Bronchial epithelial cell (primary cell): ENCODE measurements at regions not wholly inside any gene's neighbourhood (a gene's known extent, or its start where the extent isn't known, plus 50 kb on each side); places are given as distances from the start of the nearest gene placed in this dataset.

Experiments used
- DNase-seq: peaks from one replicate; pipeline ENCODE4 v3.0.0-alpha.2; 2010; ENCODE audit warnings: low read depth
- FAIRE-seq: peaks from 2 replicates; lab custom pipeline; 2011; peaks lifted over from hg19 to GRCh38; lab: Jason Lieb, UNC
- H3K27me3 ChIP-seq: 2 replicates; pipeline ENCODE4 v1.5.1; 2011; ENCODE audit warnings: low read length; ENCODE audit not compliant: control insufficient read depth, insufficient read depth
- H3K36me3 ChIP-seq: 2 replicates; pipeline ENCODE4 v1.5.1; 2011; ENCODE audit warnings: low read length; ENCODE audit not compliant: control insufficient read depth, insufficient read depth
- H3K4me3 ChIP-seq: 2 replicates; pipeline ENCODE4 v1.5.1; 2011; ENCODE audit warnings: mild to moderate bottlenecking, low read depth, low read length, control low read depth
- TF ChIP-seq, protein P1 (sequence below): IDR thresholded peaks from 2 replicates; pipeline ENCODE4 v1.5.1; 2011; ENCODE audit warnings: mild to moderate bottlenecking, moderate library complexity, low read length, control low read depth, inconsistent platforms; ENCODE audit not compliant: insufficient read depth, severe bottlenecking

DNA sequence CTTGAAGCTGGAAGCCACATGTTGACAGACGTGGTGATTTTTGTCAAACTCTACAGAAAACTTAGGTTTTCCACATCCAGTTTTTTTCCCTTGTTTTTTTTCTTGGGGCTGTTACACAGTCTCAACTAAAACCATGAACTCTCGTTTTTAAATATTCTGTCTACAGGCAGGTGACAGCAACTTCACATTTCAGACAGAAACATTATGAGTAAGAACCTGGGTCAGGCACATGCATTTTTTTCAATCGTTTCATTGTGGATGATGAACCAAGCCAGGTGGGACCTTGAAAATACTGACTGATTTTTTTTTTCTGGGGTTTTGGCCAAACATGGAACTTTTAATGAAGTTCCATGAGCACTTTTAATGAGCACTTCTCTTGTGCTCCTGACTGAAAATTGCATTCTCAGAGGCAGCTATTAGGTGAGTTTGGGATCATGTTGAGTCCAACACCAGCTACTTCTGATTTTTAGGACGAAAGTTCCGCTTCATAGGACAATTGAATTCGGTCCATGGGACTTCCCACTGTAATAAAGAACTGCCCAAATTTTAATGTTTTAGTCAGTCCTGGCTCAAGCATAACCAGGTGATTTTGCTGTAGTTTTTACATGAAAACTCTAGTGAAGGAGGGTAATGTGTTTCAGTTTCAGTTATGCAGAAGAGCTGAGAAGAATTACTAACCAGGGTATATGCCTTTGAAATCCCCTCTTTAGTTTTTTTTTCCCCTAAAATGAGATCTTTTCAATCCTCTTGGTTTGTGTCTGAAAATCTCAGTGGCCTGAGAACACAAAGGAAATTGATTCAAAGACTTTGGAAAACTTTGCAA, 93.2 kb upstream of the ADAMTS16 start:
- Histone ChIP-seq H3K36me3 (no peaks in the 10 kb centered on the region), H3K4me3 (no peak overlapping the region), H3K27me3 (no peaks in the 10 kb centered on the region)
- no peak for DNase-seq
- TF ChIP-seq, protein P1, sequence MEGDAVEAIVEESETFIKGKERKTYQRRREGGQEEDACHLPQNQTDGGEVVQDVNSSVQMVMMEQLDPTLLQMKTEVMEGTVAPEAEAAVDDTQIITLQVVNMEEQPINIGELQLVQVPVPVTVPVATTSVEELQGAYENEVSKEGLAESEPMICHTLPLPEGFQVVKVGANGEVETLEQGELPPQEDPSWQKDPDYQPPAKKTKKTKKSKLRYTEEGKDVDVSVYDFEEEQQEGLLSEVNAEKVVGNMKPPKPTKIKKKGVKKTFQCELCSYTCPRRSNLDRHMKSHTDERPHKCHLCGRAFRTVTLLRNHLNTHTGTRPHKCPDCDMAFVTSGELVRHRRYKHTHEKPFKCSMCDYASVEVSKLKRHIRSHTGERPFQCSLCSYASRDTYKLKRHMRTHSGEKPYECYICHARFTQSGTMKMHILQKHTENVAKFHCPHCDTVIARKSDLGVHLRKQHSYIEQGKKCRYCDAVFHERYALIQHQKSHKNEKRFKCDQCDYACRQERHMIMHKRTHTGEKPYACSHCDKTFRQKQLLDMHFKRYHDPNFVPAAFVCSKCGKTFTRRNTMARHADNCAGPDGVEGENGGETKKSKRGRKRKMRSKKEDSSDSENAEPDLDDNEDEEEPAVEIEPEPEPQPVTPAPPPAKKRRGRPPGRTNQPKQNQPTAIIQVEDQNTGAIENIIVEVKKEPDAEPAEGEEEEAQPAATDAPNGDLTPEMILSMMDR, result no peak
- no peak for FAIRE-seq

DNA sequence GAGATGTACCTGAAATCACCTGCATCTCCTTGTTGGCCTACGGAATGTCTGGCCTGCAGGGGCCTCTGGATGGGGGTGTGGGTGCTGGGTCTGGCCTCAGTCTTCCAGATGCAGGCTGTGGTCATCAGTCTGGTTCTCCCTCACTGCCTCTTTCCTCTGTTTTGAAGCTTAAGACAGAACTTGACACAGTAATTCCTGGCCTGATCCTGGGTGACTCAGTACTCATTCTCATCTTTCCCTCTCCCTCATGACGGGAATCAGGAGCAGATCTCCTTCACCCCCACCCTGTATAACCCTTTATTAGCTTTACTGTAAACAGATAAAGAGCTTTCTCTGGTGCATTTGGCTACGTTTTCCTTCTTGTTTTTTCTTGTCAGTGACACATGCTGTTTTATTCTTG, 89.3 kb upstream of the ADAMTS16 start:
- peak; percentile 32 for FAIRE-seq

DNA sequence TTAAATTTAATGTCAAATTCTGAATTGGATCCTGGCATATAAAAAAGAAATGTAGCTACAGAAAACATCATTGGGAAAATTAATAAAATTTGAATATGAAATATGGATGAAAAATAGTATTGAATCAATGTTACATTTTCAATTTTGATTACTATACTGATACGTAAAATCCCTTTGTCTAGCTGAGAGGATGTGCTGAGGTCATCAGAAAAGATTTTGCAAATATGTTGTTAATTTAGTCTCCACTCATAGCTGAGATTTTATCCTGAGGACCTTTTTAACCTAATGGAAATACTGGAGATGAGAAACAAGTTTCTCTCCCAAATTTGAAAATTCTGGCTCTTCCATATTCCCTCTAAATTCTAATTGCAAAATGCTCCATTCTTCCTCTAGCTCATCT, 84.4 kb upstream of the ADAMTS16 start:
- DNase-seq, result no peak
- TF ChIP-seq, protein P1, result no peak
- H3K27me3 ChIP-seq, result no peaks in the 10 kb centered on the region

More for the DNA sequence above, 89.3 kb upstream of the ADAMTS16 start:
- no peak for DNase-seq
- H3K27me3 ChIP-seq, result no peaks in the 10 kb centered on the region
- no peak overlapping the region for H3K4me3 ChIP-seq
- TF ChIP-seq, protein P1, result no peak
- H3K36me3 ChIP-seq, result no peaks in the 10 kb centered on the region

GRCh38 chr5:5061836-5062235, 78.3 kb upstream of the ADAMTS16 start:
- DNase-seq (no peak), FAIRE-seq (no peak)
- Histone ChIP-seq H3K36me3 (no peaks in the 10 kb centered on the region), H3K4me3 (no peak overlapping the region), H3K27me3 (no peaks in the 10 kb centered on the region)
- TF ChIP-seq, protein P1, result no peak

More for the DNA sequence above, 84.4 kb upstream of the ADAMTS16 start:
- Histone ChIP-seq H3K36me3 (no peaks in the 10 kb centered on the region), H3K4me3 (no peak overlapping the region)
- FAIRE-seq, result no peak

- no peaks in the 10 kb centered on the region for H3K27me3 ChIP-seq
- no peak overlapping the region for H3K4me3 ChIP-seq
- DNase-seq (no peak), FAIRE-seq (no peak)
- no peaks in the 10 kb centered on the region for H3K36me3 ChIP-seq
- TF ChIP-seq, protein P1, result no peak
Measured at GRCh38 chr5:5062525-5063302, 77.4 kb upstream of the ADAMTS16 start.
